ENCODE measurements at regions not wholly inside any gene's neighbourhood (a gene's known extent, or its start where the extent isn't known, plus 50 kb on each side); places are given as distances from the start of the nearest gene placed in this dataset.

DNA sequence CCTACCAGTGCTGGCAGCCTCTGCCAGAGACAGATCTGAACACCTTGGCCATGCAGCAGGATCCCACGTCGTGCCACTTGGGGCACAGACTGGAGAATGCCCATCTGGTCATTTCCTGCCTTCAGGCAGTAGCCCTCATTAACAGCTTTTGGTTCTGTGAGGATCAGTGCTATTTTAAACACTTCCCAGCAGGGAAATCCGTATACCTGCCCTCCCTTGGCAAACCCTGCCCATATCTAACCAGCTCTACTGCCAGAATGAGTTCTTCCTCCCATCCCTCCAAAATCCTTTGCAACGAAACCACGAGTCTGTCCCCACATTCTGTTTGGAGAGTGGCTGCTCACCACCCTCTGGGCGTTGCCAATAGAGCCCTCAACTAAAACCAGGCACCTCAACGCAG, 245.7 kb downstream of the ENGASE start:
- TF ChIP-seq, protein P1, sequence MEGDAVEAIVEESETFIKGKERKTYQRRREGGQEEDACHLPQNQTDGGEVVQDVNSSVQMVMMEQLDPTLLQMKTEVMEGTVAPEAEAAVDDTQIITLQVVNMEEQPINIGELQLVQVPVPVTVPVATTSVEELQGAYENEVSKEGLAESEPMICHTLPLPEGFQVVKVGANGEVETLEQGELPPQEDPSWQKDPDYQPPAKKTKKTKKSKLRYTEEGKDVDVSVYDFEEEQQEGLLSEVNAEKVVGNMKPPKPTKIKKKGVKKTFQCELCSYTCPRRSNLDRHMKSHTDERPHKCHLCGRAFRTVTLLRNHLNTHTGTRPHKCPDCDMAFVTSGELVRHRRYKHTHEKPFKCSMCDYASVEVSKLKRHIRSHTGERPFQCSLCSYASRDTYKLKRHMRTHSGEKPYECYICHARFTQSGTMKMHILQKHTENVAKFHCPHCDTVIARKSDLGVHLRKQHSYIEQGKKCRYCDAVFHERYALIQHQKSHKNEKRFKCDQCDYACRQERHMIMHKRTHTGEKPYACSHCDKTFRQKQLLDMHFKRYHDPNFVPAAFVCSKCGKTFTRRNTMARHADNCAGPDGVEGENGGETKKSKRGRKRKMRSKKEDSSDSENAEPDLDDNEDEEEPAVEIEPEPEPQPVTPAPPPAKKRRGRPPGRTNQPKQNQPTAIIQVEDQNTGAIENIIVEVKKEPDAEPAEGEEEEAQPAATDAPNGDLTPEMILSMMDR (IDR thresholded peaks at IDR 0.05), result no peak
- TF ChIP-seq POLR2A (IDR thresholded peaks at IDR 0.05) (no peak), EP300 (IDR thresholded peaks at IDR 0.05) (no peak)

Measured in tibial nerve (tissue), 4 donors.